ENCODE measurements at regions not wholly inside any gene's neighbourhood (a gene's known extent, or its start where the extent isn't known, plus 50 kb on each side); places are given as distances from the start of the nearest gene placed in this dataset.

- TF ChIP-seq CTCF (IDR thresholded peaks at IDR 0.05) (no peak), POLR2A (IDR thresholded peaks at IDR 0.05) (no peak)
These were observed 1934.3 kb downstream of the SUCLG1 start for GRCh38 chr2:82524826-82525225.

All from body of pancreas (tissue), 4 donors.